ENCODE measurements at regions not wholly inside any gene's neighbourhood (a gene's known extent, or its start where the extent isn't known, plus 50 kb on each side); places are given as distances from the start of the nearest gene placed in this dataset.

GRCh38 chr7:67564959-67565358, 568.3 kb downstream of the TYW1 start:
- no peak overlapping the region for H4K5ac ChIP-seq (ENCODE audit: insufficient read length, low read depth, low read length)
- H3K79me2 ChIP-seq (ENCODE audit: control insufficient read depth in 1 of 2, insufficient read depth in 2 of 2, low read length in 2 of 2) = no peaks in the 10 kb centered on the region
- no peak overlapping the region for H2BK20ac ChIP-seq (ENCODE audit: low read length)
- no peak overlapping the region for H3K56ac ChIP-seq (replicated peaks; ENCODE audit: insufficient read length, low read depth, low read length)
- H3K27me3 ChIP-seq (replicated peaks in 1 of 4; ENCODE audit: control insufficient read depth in 3 of 4, extremely low read depth in 1 of 4, insufficient read depth in 3 of 4, low read length in 3 of 4) = no peaks in the 10 kb centered on the region
- H2BK15ac ChIP-seq (ENCODE audit: low read length) = no peak overlapping the region
- H4K8ac ChIP-seq (ENCODE audit: extremely low read depth, insufficient read depth, low read length) = no peak overlapping the region
- no peak overlapping the region for H3K23ac ChIP-seq (ENCODE audit: insufficient read length)
- FAIRE-seq (no peak), DNase-seq (ENCODE audit: low read depth in 1 of 2, low spot score in 2 of 2) (no peak)
- no peaks in the 10 kb centered on the region for H3K79me1 ChIP-seq (ENCODE audit: low read depth, low read length)
- H2AK5ac ChIP-seq (ENCODE audit: low read depth, low read length) = no peak overlapping the region
- H4K20me1 ChIP-seq (replicated peaks in 1 of 2; ENCODE audit: control insufficient read depth in 1 of 2, insufficient read depth in 2 of 2, low read length in 2 of 2) = no peaks in the 10 kb centered on the region
- POLR2A ChIA-PET (ENCODE audit: partially characterized antibody) = no interaction called here
- no peaks in the 10 kb centered on the region for H3K36me3 ChIP-seq (ENCODE audit: control insufficient read depth in 2 of 4, insufficient read depth in 4 of 4, low read length in 3 of 4)
- CTCF ChIA-PET (ENCODE audit: partially characterized antibody) = no interaction called here
- no peak overlapping the region for H3K9ac ChIP-seq (replicated peaks in 1 of 4; ENCODE audit: extremely low read depth in 1 of 4, low read depth in 3 of 4, low read length in 3 of 4)
- H3K4me3 ChIP-seq (ENCODE audit: extremely low read depth in 1 of 4, insufficient read depth in 2 of 4, low read depth in 3 of 4, low read length in 4 of 4) = no peak overlapping the region
- WGBS, 2 experiments (ENCODE audit: extremely low coverage in 1 of 2, insufficient coverage in 1 of 2, insufficient read length in 1 of 2, insufficient replicate concordance in 2 of 2, low coverage in 1 of 2, low lambda C conversion rate in 2 of 2, missing lambda C conversion rate in 1 of 2) = 87% methylated on average over 4 of the region's 4 CpGs; no CpG with 5 or more reads in 1 of the 2 experiments
- H4K91ac ChIP-seq (replicated peaks; ENCODE audit: insufficient read length, low read length) = no peak overlapping the region
- H3K4ac ChIP-seq (replicated peaks; ENCODE audit: insufficient read length, low read depth, low read length) = no peak overlapping the region
- H3K4me1 ChIP-seq (replicated peaks in 1 of 4; ENCODE audit: control insufficient read depth in 3 of 4, insufficient read depth in 4 of 4, low read length in 3 of 4) = no peaks in the 10 kb centered on the region
- no peak overlapping the region for H2BK12ac ChIP-seq (ENCODE audit: low read depth, low read length)
- H3K4me2 ChIP-seq (ENCODE audit: insufficient read depth in 1 of 2, low read depth in 2 of 2, low read length in 2 of 2) = no peak overlapping the region
- H2AFZ ChIP-seq (ENCODE audit: low read length) = no peak overlapping the region
- H3K14ac ChIP-seq (ENCODE audit: insufficient read length) = no peak overlapping the region
- no peak overlapping the region for H3K27ac ChIP-seq (ENCODE audit: low read depth, low read length)
- no peak for TF ChIP-seq JUN (IDR thresholded peaks at IDR 0.05; ENCODE audit: low read depth, low read length)
- TF ChIP-seq HDAC6 (IDR thresholded peaks at IDR 0.05; ENCODE audit: low read depth, low read length) = no peak
- no peak for TF ChIP-seq SUZ12 (IDR thresholded peaks at IDR 0.05; ENCODE audit: low read length)
- no peak for TF ChIP-seq CBX8 (IDR thresholded peaks at IDR 0.05; ENCODE audit: borderline replicate concordance, low read depth, low read length)
- TF ChIP-seq RAD21 (IDR thresholded peaks at IDR 0.05 in 1 of 2, conservative IDR thresholded peaks at IDR 0.05 in 1 of 2; ENCODE audit: low read depth in 2 of 2, low read length in 2 of 2) = no peak
- TF ChIP-seq TAF7 (optimal IDR thresholded peaks at IDR 0.05; ENCODE audit: borderline replicate concordance, low read depth, low read length) = no peak
- TF ChIP-seq RNF2 (IDR thresholded peaks at IDR 0.05; ENCODE audit: borderline replicate concordance, low read depth, low read length, missing control alignments, poor library complexity, severe bottlenecking) = no peak
- H3K9me3 ChIP-seq (ENCODE audit: insufficient read depth in 2 of 2, low read depth in 1 of 2, low read length in 1 of 2) = no peaks in the 10 kb centered on the region; a peak in 1 of 4 replicates
- no peak overlapping the region for H2BK5ac ChIP-seq (ENCODE audit: low read depth, low read length)
- H2BK120ac ChIP-seq (replicated peaks; ENCODE audit: low read depth, low read length) = no peak overlapping the region
- no peaks in the 10 kb centered on the region for H3K23me2 ChIP-seq (ENCODE audit: low read depth, low read length)
- no peak overlapping the region for H3K18ac ChIP-seq (ENCODE audit: extremely low read depth, low read length)

All from H1 (cell line).